ENCODE measurements at regions not wholly inside any gene's neighbourhood (a gene's known extent, or its start where the extent isn't known, plus 50 kb on each side); places are given as distances from the start of the nearest gene placed in this dataset.
"Not testable (repeated sequence)": the region's sequence is repeated elsewhere in the genome, so short reads cannot be mapped to it uniquely, and the experiment has no call there.

DNA sequence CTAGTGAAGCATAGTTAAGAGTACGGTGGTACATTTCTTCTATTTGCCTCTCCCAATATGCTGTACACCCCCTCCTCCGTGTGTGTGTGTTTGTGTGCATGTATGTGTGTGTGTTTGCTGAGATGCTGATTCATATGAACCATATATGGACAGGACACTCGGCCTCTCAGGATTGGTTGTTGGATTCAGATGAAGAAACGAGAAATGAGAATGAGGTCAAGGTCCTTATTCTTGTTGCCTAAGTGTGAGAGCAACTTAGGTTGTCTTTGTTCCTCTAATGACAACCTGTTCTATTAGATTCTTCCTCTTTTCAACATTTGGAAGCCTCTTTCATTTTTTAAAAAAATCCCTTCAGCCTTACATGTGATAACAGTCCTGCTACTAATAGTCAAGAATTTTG lies 1387.6 kb downstream of the STIM2 start:
- no peak for DNase-seq

GRCh38 chr4:28250646-28251045 lies 1390.0 kb downstream of the STIM2 start:
- no peak for DNase-seq

- no peak for DNase-seq
Observed at GRCh38 chr4:28251831-28252230, 1391.2 kb downstream of the STIM2 start.

- DNase-seq = no peak
Observed at GRCh38 chr4:28254003-28254402, 1393.4 kb downstream of the STIM2 start.

DNA sequence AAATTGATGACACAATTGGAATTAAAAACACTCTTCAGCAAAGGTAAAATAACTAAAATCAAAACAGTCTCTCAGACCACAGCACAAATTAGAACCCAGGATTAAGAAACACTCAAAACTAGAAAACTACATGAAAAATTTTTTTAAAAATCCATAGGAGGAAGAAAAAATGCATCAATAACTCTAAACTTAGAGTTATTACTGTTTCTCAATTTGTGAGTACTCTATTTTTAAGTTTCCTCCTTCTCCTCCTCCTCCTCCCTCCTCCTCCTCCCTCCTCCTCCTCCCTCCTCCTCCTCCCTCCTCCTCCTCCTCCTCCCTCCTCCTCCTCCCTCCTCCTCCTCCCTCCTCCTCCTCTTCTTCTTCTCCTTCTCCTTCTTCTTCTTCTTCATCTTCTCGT lies 1395.7 kb downstream of the STIM2 start:
- DNase-seq = no peak

GRCh38 chr4:28259951-28260350 lies 1399.3 kb downstream of the STIM2 start:
- DNase-seq = no peak

DNA sequence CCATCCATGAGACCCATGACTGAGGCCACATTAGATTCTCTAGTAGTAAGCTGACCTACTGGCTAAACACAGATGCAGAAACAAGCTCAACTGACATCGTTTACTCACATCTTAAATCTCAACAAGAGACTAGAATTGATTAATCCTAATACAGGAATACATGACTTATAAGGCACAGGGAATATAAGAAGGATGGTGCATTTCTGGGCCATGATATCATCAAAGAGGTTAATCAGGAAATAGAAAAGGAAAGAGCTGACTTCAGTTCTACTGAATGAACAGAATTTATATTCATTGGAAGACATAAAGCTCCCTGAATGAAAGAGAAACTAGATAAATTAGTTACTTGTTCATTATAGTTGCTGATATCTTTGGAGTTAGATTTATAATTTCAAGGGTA lies 1406.5 kb downstream of the STIM2 start:
- no peak for DNase-seq

GRCh38 chr4:28269426-28269825 lies 1408.8 kb downstream of the STIM2 start:
- no peak for DNase-seq

DNA sequence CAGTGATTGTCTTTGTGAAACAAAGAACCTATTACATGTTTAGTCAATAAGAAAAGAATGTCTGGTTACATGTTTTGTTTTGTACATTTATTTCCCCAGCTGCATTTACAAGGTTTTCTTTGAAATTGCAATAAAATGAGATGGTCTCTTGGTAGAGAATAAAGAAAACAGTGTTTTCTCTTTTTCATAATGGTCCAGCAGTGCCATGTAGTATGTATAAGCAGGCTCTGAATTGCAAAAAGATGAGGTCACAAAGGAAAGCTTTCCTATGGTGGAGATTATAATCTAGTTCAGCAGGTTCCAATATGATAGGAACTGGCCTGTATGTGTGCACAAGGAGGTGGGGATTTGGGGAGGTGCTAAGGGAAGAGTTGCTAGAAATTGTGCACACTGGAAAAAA lies 1417.3 kb downstream of the STIM2 start:
- DNase-seq = no peak

- no peak for DNase-seq
Observed at GRCh38 chr4:28278676-28279075, 1418.0 kb downstream of the STIM2 start.

DNA sequence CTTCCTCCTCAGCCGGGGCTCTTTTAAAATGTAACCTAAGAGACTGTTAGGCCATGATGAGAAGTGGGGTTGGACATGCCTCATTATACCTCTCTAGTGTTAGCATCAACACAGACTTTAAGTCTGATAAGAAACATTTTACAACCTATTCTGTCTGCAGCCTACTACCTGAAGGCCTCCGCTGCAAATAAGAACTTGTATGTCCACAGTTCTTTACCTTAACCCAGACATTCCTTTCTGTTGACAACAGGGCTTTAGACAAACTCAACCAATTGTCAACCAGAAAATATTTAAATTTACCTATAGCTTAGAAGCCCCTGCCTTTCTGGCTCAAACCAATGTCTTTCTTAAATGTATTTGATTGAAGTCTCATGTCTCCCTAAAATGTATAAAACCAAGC lies 1418.6 kb downstream of the STIM2 start:
- DNase-seq = no peak

GRCh38 chr4:28286266-28286665 lies 1425.6 kb downstream of the STIM2 start:
- not testable (repeated sequence) for DNase-seq

- no peak for DNase-seq
Observed at GRCh38 chr4:28287831-28288233, 1427.2 kb downstream of the STIM2 start.

- no peak for DNase-seq
Observed at GRCh38 chr4:28296239-28296638, 1435.6 kb downstream of the STIM2 start.

DNA sequence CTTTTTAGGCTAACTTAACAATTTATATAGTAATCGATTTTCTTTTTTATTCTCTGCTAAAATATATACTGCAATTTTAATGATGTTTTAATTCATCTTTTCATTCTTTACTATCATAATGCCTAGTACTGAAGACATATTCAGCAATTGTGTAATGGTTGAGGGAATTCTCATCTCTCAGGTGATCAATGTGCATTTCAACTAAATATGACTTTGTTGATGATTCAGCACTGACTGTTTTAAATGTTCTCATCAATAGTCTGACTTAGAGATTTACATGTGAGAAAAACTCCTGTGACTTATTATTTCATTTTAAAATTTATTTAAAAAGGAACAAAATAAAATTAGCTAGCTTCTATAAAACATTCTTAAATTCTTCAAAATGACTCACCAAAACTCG lies 1450.3 kb downstream of the STIM2 start:
- DNase-seq = no peak

- DNase-seq = not testable (repeated sequence)
Observed at GRCh38 chr4:28312497-28312896, 1451.9 kb downstream of the STIM2 start.

DNA sequence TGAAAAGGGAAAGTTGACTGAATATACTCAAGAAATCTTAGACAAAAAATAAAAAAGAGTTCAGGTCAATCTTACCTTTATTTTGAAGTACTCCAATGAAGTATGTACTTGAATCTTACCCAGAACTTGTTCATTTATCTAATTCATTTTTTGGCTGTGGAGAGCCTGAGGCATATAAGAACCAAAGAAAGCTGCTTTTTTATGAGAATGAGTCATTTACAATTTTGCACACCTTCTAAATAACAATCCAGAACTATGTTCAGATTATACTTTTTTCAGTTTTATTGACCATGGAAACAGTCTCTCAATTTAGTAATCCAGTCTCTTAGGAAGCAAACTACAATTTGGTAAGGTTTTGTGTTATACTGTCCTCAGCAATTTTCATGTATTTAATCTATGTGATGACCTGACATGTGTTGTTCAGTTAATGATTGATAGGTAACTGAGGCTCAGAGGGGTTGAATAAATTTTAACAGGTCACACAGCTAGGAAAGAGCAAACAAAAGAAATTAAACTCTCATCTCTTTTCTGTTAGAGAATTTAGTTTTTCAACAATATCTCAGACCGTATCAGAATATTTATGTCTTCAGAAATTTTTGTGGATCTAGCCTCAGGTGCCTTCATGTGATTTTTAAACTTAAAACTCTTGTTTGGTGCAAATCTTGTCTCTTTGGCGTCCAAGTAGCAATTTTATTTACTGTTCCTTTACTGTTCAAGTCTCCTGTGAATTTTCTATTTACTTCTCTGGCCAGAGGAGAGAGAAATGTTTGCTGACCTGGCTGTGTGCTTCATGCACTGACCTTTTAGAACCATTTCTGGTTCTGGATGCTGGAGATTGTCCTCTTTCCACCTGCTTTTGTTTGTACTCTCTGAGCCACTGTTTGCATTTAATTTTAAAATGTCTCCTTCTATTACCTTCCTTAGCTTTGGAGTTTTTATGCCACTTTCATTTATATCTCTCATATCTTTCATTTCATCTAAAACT lies 1453.4 kb downstream of the STIM2 start:
- no peak for DNase-seq

DNA sequence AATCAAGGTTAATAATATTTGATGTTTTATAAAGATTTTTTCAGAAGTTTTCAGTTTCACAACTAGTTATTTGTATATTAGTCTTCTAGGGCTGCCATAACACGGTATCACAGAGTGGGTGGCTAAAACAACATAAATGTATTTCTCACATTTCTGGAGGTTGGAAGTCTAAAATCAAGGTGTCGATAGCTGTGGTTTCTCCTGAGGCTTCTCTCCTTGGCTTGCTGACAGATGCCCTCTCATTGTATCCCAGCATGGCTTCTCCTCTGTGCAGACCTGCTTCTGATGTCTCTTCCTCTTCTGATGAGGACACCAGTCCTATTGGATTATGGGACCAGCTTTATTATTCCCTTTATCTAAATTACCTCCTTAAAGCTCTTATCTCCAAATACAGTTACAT lies 1456.6 kb downstream of the STIM2 start:
- no peak for DNase-seq

DNA sequence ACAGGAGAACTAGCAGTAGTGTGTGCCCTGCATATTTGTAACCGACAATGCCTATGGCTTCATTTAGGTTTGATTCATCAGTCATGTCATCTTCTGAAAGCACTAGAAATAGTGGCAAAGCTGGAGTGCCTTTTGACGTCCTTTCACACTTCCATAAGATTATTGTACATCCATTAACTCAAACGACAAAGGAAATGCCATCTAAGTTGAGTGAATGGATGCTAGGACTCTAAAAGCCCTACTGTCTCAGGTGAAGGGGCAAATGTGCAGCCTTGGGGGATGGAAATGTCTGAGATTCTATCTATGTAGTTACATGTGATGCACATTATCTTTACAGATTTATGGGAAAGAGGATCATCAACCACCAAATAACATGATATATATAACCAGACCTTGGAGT lies 1473.6 kb downstream of the STIM2 start:
- no peak for DNase-seq

DNA sequence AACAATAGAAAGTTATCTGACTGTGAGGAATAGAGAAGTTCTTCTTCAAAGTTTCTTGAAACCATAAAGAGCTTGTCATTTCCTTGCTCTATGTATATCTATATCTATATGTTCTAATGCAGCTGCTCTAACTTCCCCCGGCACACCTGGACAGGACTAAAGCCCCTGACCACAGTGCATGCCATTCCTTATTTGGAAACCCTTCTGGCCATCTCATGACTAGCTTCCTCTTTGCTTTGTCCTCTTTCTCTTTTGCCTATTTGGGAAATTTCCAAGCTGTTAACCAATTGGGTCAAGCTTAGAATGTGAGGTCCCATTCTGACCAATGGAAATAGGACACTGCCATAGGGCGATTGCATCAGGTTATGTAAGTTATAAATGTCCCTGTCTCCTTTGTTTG lies 1481.1 kb downstream of the STIM2 start:
- DNase-seq = no peak

DNA sequence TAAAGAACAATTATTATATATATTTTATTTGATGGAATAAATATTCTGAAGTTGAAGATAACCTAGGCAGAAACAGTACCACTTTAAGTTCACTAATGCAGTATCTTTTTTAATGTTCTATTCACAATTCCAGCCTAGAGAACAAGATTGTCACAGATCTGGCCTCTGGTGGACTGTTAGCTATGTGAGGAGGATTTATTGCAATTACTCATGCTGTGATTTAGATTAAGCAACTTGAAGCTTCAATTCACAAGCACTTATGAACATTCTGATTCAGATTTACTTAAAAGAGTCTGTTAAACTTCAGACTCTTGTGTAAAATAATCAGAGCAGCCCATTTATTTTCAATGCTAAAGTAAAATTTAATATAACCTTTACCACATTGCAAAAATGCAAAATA lies 1489.8 kb downstream of the STIM2 start:
- DNase-seq = no peak

DNA sequence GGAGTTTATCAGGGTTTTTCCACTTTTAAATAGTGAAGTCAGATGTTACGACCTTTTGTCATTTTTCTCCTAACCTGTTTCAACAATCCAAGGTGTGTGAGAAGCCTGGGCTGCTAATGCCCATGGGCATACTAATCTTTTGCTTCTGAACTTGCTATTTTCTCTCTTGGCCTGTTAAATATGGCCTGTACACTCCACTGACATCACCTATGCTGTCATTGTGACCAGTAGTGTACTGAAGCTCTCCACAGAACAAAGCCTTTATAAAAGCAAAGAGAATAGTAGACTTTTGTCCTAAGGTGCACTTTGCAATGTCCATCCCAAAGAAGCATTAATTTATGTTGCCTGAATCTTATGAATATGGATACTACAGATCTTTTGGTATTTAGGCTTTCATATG lies 1490.5 kb downstream of the STIM2 start:
- no peak for DNase-seq

- DNase-seq = no peak
Observed at GRCh38 chr4:28351826-28352225, 1491.2 kb downstream of the STIM2 start.

GRCh38 chr4:28354880-28355656 lies 1494.4 kb downstream of the STIM2 start:
- DNase-seq = no peak

All from stimulated activated CD4-positive, alpha-beta T cell treated with anti-CD3 and anti-CD28 coated beads, Interleukin-2, amount 100 ng/mL, for 24 hours (primary cell).